HG03066 (cell line): ENCODE measurements at regions not wholly inside any gene's neighbourhood (a gene's known extent, or its start where the extent isn't known, plus 50 kb on each side); places are given as distances from the start of the nearest gene placed in this dataset.

Experiments
- ATAC-seq: cut with Tn5 transposase; IDR thresholded peaks from one replicate; pipeline ENCODE4 v1.9.1; 2021; ENCODE audit warnings: low read depth; ENCODE audit not compliant: unreplicated experiment

- no peak for ATAC-seq
Measured at GRCh38 chr22:47805394-47805935, 1043.0 kb downstream of the TBC1D22A start.

- no peak for ATAC-seq
Measured at GRCh38 chr22:47804281-47804680, 1041.8 kb downstream of the TBC1D22A start.

- ATAC-seq = no peak
Measured at GRCh38 chr22:47802421-47802820, 1040.0 kb downstream of the TBC1D22A start.

GRCh38 chr22:47801541-47802245, 1039.2 kb downstream of the TBC1D22A start:
- ATAC-seq = no peak

- ATAC-seq = no peak
Measured at GRCh38 chr22:47798229-47798628, 1035.8 kb downstream of the TBC1D22A start.

- ATAC-seq = no peak
Measured at GRCh38 chr22:47797342-47797945, 1035.0 kb downstream of the TBC1D22A start.

GRCh38 chr22:47796128-47796908, 1033.9 kb downstream of the TBC1D22A start:
- no peak for ATAC-seq

- ATAC-seq = no peak
Measured at GRCh38 chr22:47795477-47796127, 1033.2 kb downstream of the TBC1D22A start.

GRCh38 chr22:47794851-47795250, 1032.4 kb downstream of the TBC1D22A start:
- ATAC-seq = no peak

- ATAC-seq = no peak
Measured at GRCh38 chr22:47793304-47794101, 1031.1 kb downstream of the TBC1D22A start.

GRCh38 chr22:47789171-47789570, 1026.7 kb downstream of the TBC1D22A start:
- ATAC-seq = no peak

- no peak for ATAC-seq
Measured at GRCh38 chr22:47788461-47788860, 1026.0 kb downstream of the TBC1D22A start.

GRCh38 chr22:47787501-47788227, 1025.2 kb downstream of the TBC1D22A start:
- no peak for ATAC-seq

- no peak for ATAC-seq
Measured at GRCh38 chr22:47786650-47787290, 1024.3 kb downstream of the TBC1D22A start.

GRCh38 chr22:47784991-47785390, 1022.5 kb downstream of the TBC1D22A start:
- ATAC-seq = no peak

GRCh38 chr22:47784367-47784983, 1022.0 kb downstream of the TBC1D22A start:
- no peak for ATAC-seq

- no peak for ATAC-seq
Measured at GRCh38 chr22:47783433-47784366, 1021.2 kb downstream of the TBC1D22A start.
